WTC11 (cell line): ENCODE measurements at regions not wholly inside any gene's neighbourhood (a gene's known extent, or its start where the extent isn't known, plus 50 kb on each side); places are given as distances from the start of the nearest gene placed in this dataset.

Experiments
- ATAC-seq: fragments of 200-7000 bp; cut with Tn5 transposase; 2 replicates; pipeline ENCODE4 v1.10.0; 2021; ENCODE audit warnings: mild to moderate bottlenecking, moderate library complexity
- CTCF ChIA-PET: fragments of 300-600 bp; sonication (Branson Sonifier 250); formaldehyde crosslinking; loops from one replicate; lab custom pipeline; 2021; ENCODE audit warnings: antibody characterized with exemption; lab: Charles Lee
- POLR2A ChIA-PET: fragments of 350-600 bp; sonication (Branson Sonifier 250); formaldehyde crosslinking; loops from one replicate; lab custom pipeline; 2021; ENCODE audit warnings: antibody characterized with exemption; lab: Charles Lee
- DNase-seq: peaks from one replicate; pipeline ENCODE4 v3.0.0; 2021; ENCODE audit warnings: low spot score
- H3K27ac Mint-ChIP-seq: 2 replicates; pipeline ENCODE4 v1.8.0; 2021; ENCODE audit warnings: mixed read lengths
- H3K27me3 Mint-ChIP-seq: 2 replicates; pipeline ENCODE4 v1.8.0; 2021; ENCODE audit warnings: low read depth, mild to moderate bottlenecking, moderate library complexity, mixed read lengths
- H3K36me3 Mint-ChIP-seq: 2 replicates; pipeline ENCODE4 v1.8.0; 2021; ENCODE audit warnings: mixed read lengths
- H3K4me1 Mint-ChIP-seq: 2 replicates; pipeline ENCODE4 v1.8.0; 2022; ENCODE audit warnings: mixed read lengths
- H3K4me3 Mint-ChIP-seq: 2 replicates; pipeline ENCODE4 v1.8.0; 2021; ENCODE audit warnings: mild to moderate bottlenecking, moderate library complexity, mixed read lengths
- H3K9me3 Mint-ChIP-seq: 2 replicates; pipeline ENCODE4 v1.8.0; 2021; ENCODE audit warnings: mixed read lengths
- ATF1 ChIP-seq: sonication (generic); formaldehyde crosslinking; IDR thresholded peaks from 2 replicates; pipeline ENCODE4 v1.8.1; 2023; ENCODE audit warnings: mild to moderate bottlenecking, moderate library complexity, missing genetic modification reagents
- ATF6 ChIP-seq: sonication (generic); formaldehyde crosslinking; IDR thresholded peaks from 2 replicates; pipeline ENCODE4 v1.8.1; 2023; ENCODE audit warnings: mild to moderate bottlenecking, missing genetic modification reagents
- CREB1 ChIP-seq: sonication (generic); formaldehyde crosslinking; IDR thresholded peaks from 2 replicates; pipeline ENCODE4 v1.8.0; 2023; ENCODE audit warnings: mild to moderate bottlenecking, missing genetic modification reagents
- ELF4 ChIP-seq: sonication (generic); formaldehyde crosslinking; IDR thresholded peaks from 2 replicates; pipeline ENCODE4 v1.8.1; 2022; ENCODE audit warnings: low read depth, mild to moderate bottlenecking, moderate library complexity, missing genetic modification reagents
- ETV6 ChIP-seq: sonication (generic); formaldehyde crosslinking; IDR thresholded peaks from 2 replicates; pipeline ENCODE4 v1.8.1; 2022; ENCODE audit warnings: mild to moderate bottlenecking, missing genetic modification reagents
- FOXP4 ChIP-seq: sonication (generic); formaldehyde crosslinking; IDR thresholded peaks from 2 replicates; pipeline ENCODE4 v1.8.0; 2022; ENCODE audit warnings: mild to moderate bottlenecking, missing genetic modification reagents
- GTF2I ChIP-seq: fragments of 250-450 bp; sonication (Bioruptor Pico); conservative IDR thresholded peaks from 2 replicates; pipeline ENCODE4 v1.4.0; 2021; ENCODE audit warnings: mild to moderate bottlenecking
- IRF2 ChIP-seq: sonication (generic); formaldehyde crosslinking; IDR thresholded peaks from 2 replicates; pipeline ENCODE4 v1.8.0; 2022; ENCODE audit warnings: low read depth, missing genetic modification reagents, borderline replicate concordance
- KAT7 ChIP-seq: sonication (generic); formaldehyde crosslinking; IDR thresholded peaks from 2 replicates; pipeline ENCODE4 v1.8.1; 2023; ENCODE audit warnings: missing genetic modification reagents, mild to moderate bottlenecking, borderline replicate concordance
- MLX ChIP-seq: sonication (generic); formaldehyde crosslinking; IDR thresholded peaks from 2 replicates; pipeline ENCODE4 v1.8.1; 2023; ENCODE audit warnings: mild to moderate bottlenecking, missing genetic modification reagents, moderate library complexity
- MXD4 ChIP-seq: fragments of 250-450 bp; sonication (Bioruptor Pico); IDR thresholded peaks from 2 replicates; pipeline ENCODE4 v1.8.0; 2021; ENCODE audit warnings: mild to moderate bottlenecking, moderate library complexity, borderline replicate concordance
- NFYB ChIP-seq: sonication (generic); formaldehyde crosslinking; conservative IDR thresholded peaks from 2 replicates; pipeline ENCODE4 v1.8.0; 2022; ENCODE audit warnings: low read depth, missing genetic modification reagents
- NR3C1 ChIP-seq: sonication (generic); formaldehyde crosslinking; conservative IDR thresholded peaks from 2 replicates; pipeline ENCODE4 v1.8.1; 2023; ENCODE audit warnings: low read depth, mild to moderate bottlenecking, missing genetic modification reagents
- PRRX2 ChIP-seq: fragments of 250-450 bp; sonication (Bioruptor Pico); IDR thresholded peaks from 2 replicates; pipeline ENCODE4 v1.8.0; 2021; ENCODE audit warnings: mild to moderate bottlenecking
- TEAD4 ChIP-seq: sonication (generic); formaldehyde crosslinking; IDR thresholded peaks from 2 replicates; pipeline ENCODE4 v1.8.0; 2022; ENCODE audit warnings: mild to moderate bottlenecking, missing genetic modification reagents
- ZBTB21 ChIP-seq: sonication (generic); formaldehyde crosslinking; IDR thresholded peaks from 2 replicates; pipeline ENCODE4 v1.8.1; 2023; ENCODE audit warnings: mild to moderate bottlenecking, missing genetic modification reagents, borderline replicate concordance
- ZMAT4 ChIP-seq: fragments of 250-450 bp; sonication (Bioruptor Pico); IDR thresholded peaks from 2 replicates; pipeline ENCODE4 v1.9.0; 2021; ENCODE audit warnings: mild to moderate bottlenecking
- ZNF396 ChIP-seq: fragments of 250-450 bp; sonication (Bioruptor Pico); IDR thresholded peaks from 2 replicates; pipeline ENCODE4 v1.8.0; 2021; ENCODE audit warnings: mild to moderate bottlenecking, moderate library complexity, borderline replicate concordance
- ZNF425 ChIP-seq: fragments of 250-450 bp; sonication (Bioruptor Pico); conservative IDR thresholded peaks from 2 replicates; pipeline ENCODE4 v1.9.0; 2021; ENCODE audit warnings: mild to moderate bottlenecking
- ZNF532 ChIP-seq: fragments of 250-450 bp; sonication (Bioruptor Pico); IDR thresholded peaks from 2 replicates; pipeline ENCODE4 v1.9.0; 2021; ENCODE audit warnings: mild to moderate bottlenecking, borderline replicate concordance

- DNase-seq, result no peak
- Mint-ChIP-seq H3K27me3 (no peaks in the 10 kb centered on the region), H3K4me1 (peaks cover 9% of the 10 kb centered on the region), H3K36me3 (no peaks in the 10 kb centered on the region), H3K9me3 (peaks cover 3% of the 10 kb centered on the region; the same call in 1 of the 2 replicates), H3K4me3 (no peak overlapping the region), H3K27ac (no peak overlapping the region)
- ChIA-PET POLR2A (no interaction called here), CTCF (no interaction called here)
- TF ChIP-seq ZNF425 (CRISPR knock-in tag) (no peak), ETV6 (CRISPR knock-in tag) (no peak), GTF2I (CRISPR knock-in tag) (no peak), TEAD4 (CRISPR knock-in tag) (no peak), FOXP4 (CRISPR knock-in tag) (no peak), ZBTB21 (CRISPR knock-in tag) (no peak), KAT7 (no peak), NR3C1 (no peak), ZMAT4 (no peak)
- ATAC-seq, result no peak
Measured at GRCh38 chr5:96563816-96564215, 98.4 kb upstream of the CAST start.

GRCh38 chr5:96565582-96566265 lies 96.5 kb upstream of the CAST start:
- TF ChIP-seq CREB1, result no peak
- no peak for TF ChIP-seq ATF6 (CRISPR knock-in tag)
- TF ChIP-seq ZNF396 (CRISPR knock-in tag), result no peak
- no peak for TF ChIP-seq ELF4 (CRISPR knock-in tag)
- no peak for TF ChIP-seq KAT7
- TF ChIP-seq NFYB (CRISPR knock-in tag), result no peak
- TF ChIP-seq ATF1 (CRISPR knock-in tag), result no peak
- no peak for TF ChIP-seq TEAD4 (CRISPR knock-in tag)
- TF ChIP-seq ZNF532, result no peak
- no peak for TF ChIP-seq PRRX2 (CRISPR knock-in tag)
- TF ChIP-seq IRF2, result no peak
- no peak for TF ChIP-seq MXD4
- no peak for TF ChIP-seq MLX (CRISPR knock-in tag)
- TF ChIP-seq, all 79 proteins: peak for 0
- CTCF ChIA-PET, result no interaction called here
- Mint-ChIP-seq H3K4me3 (no peak overlapping the region), H3K27me3 (peaks cover 3% of the 10 kb centered on the region; the same call in 1 of the 2 replicates), H3K27ac (no peak overlapping the region), H3K4me1 (peaks cover 9% of the 10 kb centered on the region), H3K9me3 (peaks cover 3% of the 10 kb centered on the region; the same call in 1 of the 2 replicates), H3K36me3 (no peaks in the 10 kb centered on the region)
- POLR2A ChIA-PET, result no interaction called here
- no peak for DNase-seq
- no peak; the same call in 1 of the 2 replicates for ATAC-seq
